ENCODE measurements at regions not wholly inside any gene's neighbourhood (a gene's known extent, or its start where the extent isn't known, plus 50 kb on each side); places are given as distances from the start of the nearest gene placed in this dataset.

DNA sequence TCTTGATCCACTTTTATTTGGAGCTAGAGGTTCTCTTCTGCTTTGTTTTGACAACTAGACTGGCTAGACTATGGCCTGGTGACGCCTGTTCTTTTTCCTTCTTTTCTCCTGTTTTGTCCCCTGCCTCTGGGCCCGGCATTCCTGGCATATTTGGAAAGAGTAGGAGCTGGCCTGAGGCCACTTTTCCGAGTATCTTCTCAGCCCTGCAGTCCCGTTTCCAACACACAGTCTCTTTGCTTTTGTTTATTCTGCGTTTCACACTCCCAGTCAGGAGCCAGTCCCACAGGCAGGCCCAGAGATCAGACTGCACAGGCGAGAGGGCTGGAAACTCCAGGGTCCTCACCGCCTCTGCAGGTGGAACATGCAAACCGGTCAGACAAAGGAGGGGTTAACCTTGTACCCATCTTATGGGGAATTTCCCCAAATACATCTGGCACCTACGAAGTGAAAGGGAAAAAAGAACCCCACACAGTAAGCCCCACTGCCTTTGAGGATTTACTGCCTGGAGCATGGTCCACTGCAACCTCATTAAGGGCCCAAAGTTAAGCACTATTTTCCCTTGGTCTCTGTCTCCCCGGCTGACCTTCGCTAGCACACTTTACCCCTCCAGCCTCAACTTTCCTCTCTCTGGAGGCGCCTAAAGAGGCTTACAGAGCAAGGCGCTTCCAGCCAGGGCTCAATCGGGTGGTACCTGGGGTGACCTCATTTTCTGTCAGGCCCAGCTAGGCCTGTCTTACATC, 141.1 kb downstream of the TOMM20 start:
- peak; percentile 73 for DNase-seq (ENCODE audit: low spot score)
- H2AFZ ChIP-seq (replicated peaks), result no peak overlapping the region
- no peaks in the 10 kb centered on the region for H3K9me3 Mint-ChIP-seq
- peak overlapping the region; percentile 5 for H3K4me3 Mint-ChIP-seq
- peaks cover 43% of the 10 kb centered on the region for H3F3A ChIP-seq (ENCODE audit: low read depth)
- H3K4me2 ChIP-seq, result peak overlapping the region; percentile 20
- no peaks in the 10 kb centered on the region for H4K20me1 ChIP-seq (ENCODE audit: low read depth)
- no peaks in the 10 kb centered on the region for H3K36me3 ChIP-seq
- H3K27ac ChIP-seq, result peak overlapping the region; percentile 90
- peaks cover 25% of the 10 kb centered on the region for H3K4me1 ChIP-seq
- TF ChIP-seq CTCF (IDR thresholded peaks at IDR 0.05) (no peak), EZH2 (IDR thresholded peaks at IDR 0.05) (no peak), EZH2phosphoT487 (IDR thresholded peaks at IDR 0.05) (no peak)
- no peaks in the 10 kb centered on the region for H3K9me3 ChIP-seq (ENCODE audit: low read depth)
- no peak overlapping the region for H3K9ac ChIP-seq
- H3K4me1 Mint-ChIP-seq, result peaks cover 55% of the 10 kb centered on the region
- no peaks in the 10 kb centered on the region for H3K79me2 ChIP-seq (ENCODE audit: low read depth)
- no peaks in the 10 kb centered on the region for H3K36me3 Mint-ChIP-seq
- no peaks in the 10 kb centered on the region for H3K27me3 ChIP-seq
- no peak overlapping the region for H3K4me3 ChIP-seq
- peaks cover 8% of the 10 kb centered on the region for H3K27me3 Mint-ChIP-seq (ENCODE audit: insufficient read depth, low read depth)
- peak overlapping the region; percentile 98 for H3K27ac Mint-ChIP-seq

DNA sequence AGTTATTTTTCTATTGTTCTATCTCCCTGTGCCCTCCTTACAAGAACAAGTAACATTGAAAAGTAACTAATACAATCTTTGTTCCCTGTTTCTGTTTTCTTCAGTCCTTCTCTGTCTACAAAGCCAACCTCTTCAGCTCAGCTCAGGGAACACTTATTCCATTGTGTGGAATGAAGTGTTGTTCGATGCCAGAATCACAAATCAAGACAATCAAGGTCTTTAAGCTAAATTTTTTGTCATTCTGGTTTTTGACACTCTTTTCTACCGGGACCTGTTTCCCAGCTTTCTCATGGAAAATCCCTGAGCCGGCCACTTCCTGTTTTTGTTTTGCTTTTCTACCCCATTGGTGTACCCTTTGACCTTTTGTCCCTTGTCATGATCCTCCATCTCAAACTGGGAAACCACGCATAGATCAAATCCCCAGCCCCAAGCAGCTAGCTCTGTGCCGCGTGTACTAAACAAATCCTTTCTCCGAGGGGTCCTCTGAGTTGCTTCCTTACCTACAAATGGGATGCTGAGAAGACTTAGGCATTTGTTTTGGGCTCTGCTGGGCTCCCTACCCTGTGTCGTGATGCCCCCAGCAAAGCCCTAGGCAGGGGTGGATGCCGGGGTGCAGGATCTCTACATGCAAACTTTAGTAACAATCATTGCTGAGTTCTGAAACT, 141.8 kb downstream of the TOMM20 start:
- peaks cover 25% of the 10 kb centered on the region for H3K4me1 ChIP-seq
- peak overlapping the region; percentile 98 for H3K27ac Mint-ChIP-seq
- H3K9me3 ChIP-seq (ENCODE audit: low read depth), result no peaks in the 10 kb centered on the region
- H4K20me1 ChIP-seq (ENCODE audit: low read depth), result no peaks in the 10 kb centered on the region
- peaks cover 8% of the 10 kb centered on the region for H3K27me3 Mint-ChIP-seq (ENCODE audit: insufficient read depth, low read depth)
- H3F3A ChIP-seq (ENCODE audit: low read depth), result peaks cover 43% of the 10 kb centered on the region
- peak overlapping the region; percentile 13 for H3K4me2 ChIP-seq
- H3K36me3 Mint-ChIP-seq, result no peaks in the 10 kb centered on the region
- peak overlapping the region; percentile 90 for H3K27ac ChIP-seq
- no peak overlapping the region for H2AFZ ChIP-seq (replicated peaks)
- H3K9me3 Mint-ChIP-seq, result no peaks in the 10 kb centered on the region
- H3K9ac ChIP-seq, result no peak overlapping the region
- peaks cover 55% of the 10 kb centered on the region for H3K4me1 Mint-ChIP-seq
- H3K4me3 Mint-ChIP-seq, result no peak overlapping the region
- H3K4me3 ChIP-seq, result no peak overlapping the region
- H3K36me3 ChIP-seq, result no peaks in the 10 kb centered on the region
- H3K27me3 ChIP-seq, result no peaks in the 10 kb centered on the region
- H3K79me2 ChIP-seq (ENCODE audit: low read depth), result no peaks in the 10 kb centered on the region
- TF ChIP-seq EZH2 (IDR thresholded peaks at IDR 0.05), result no peak
- no peak for TF ChIP-seq CTCF (IDR thresholded peaks at IDR 0.05)
- TF ChIP-seq EZH2phosphoT487 (IDR thresholded peaks at IDR 0.05), result no peak
- DNase-seq (ENCODE audit: low spot score), result peak; percentile 52

GRCh38 chr1:234985516-234986294, 142.9 kb downstream of the TOMM20 start:
- Histone ChIP-seq H3K9ac (no peak overlapping the region), H3K79me2 (ENCODE audit: low read depth) (no peaks in the 10 kb centered on the region), H3K4me2 (no peak overlapping the region), H3K27ac (no peak overlapping the region), H4K20me1 (ENCODE audit: low read depth) (no peaks in the 10 kb centered on the region), H3F3A (ENCODE audit: low read depth) (peaks cover 43% of the 10 kb centered on the region), H3K4me3 (no peak overlapping the region), H3K27me3 (no peaks in the 10 kb centered on the region), H3K9me3 (ENCODE audit: low read depth) (no peaks in the 10 kb centered on the region), H2AFZ (replicated peaks) (no peak overlapping the region), H3K4me1 (peaks cover 25% of the 10 kb centered on the region), H3K36me3 (no peaks in the 10 kb centered on the region)
- Mint-ChIP-seq H3K4me1 (peaks cover 58% of the 10 kb centered on the region), H3K27me3 (ENCODE audit: insufficient read depth, low read depth) (peaks cover 5% of the 10 kb centered on the region), H3K27ac (no peak overlapping the region), H3K36me3 (no peaks in the 10 kb centered on the region), H3K9me3 (no peaks in the 10 kb centered on the region), H3K4me3 (no peak overlapping the region)
- no peak for TF ChIP-seq EZH2 (IDR thresholded peaks at IDR 0.05)
- no peak for DNase-seq (ENCODE audit: low spot score)

Data from neural progenitor cell (in vitro differentiated cells).